Right hindlimb (tissue), 1 donor: ENCODE measurements at regions not wholly inside any gene's neighbourhood (a gene's known extent, or its start where the extent isn't known, plus 50 kb on each side); places are given as distances from the start of the nearest gene placed in this dataset.
"Not testable (repeated sequence)": the region's sequence is repeated elsewhere in the genome, so short reads cannot be mapped to it uniquely, and the experiment has no call there.

Source experiments
- DNase-seq: peaks from one replicate; pipeline ENCODE4 v3.0.0-alpha.2; 2018

GRCh38 chr4:116536024-116536423 is 549.4 kb downstream of the TRAM1L1 start:
- DNase-seq = not testable (repeated sequence)

GRCh38 chr4:116531870-116532269 is 553.5 kb downstream of the TRAM1L1 start:
- DNase-seq = no peak

- DNase-seq = no peak
Measured at GRCh38 chr4:116531026-116531425, 554.4 kb downstream of the TRAM1L1 start.

GRCh38 chr4:116530048-116530447 is 555.3 kb downstream of the TRAM1L1 start:
- DNase-seq = no peak

GRCh38 chr4:116529129-116529528 is 556.2 kb downstream of the TRAM1L1 start:
- no peak for DNase-seq

- no peak for DNase-seq
Measured at GRCh38 chr4:116522922-116523321, 562.5 kb downstream of the TRAM1L1 start.

GRCh38 chr4:116520886-116521285 is 564.5 kb downstream of the TRAM1L1 start:
- DNase-seq = no peak

GRCh38 chr4:116516711-116517110 is 568.7 kb downstream of the TRAM1L1 start:
- no peak for DNase-seq

- no peak for DNase-seq
Measured at GRCh38 chr4:116515959-116516358, 569.4 kb downstream of the TRAM1L1 start.

GRCh38 chr4:116512552-116512951 is 572.8 kb downstream of the TRAM1L1 start:
- no peak for DNase-seq

GRCh38 chr4:116501954-116502353 is 583.4 kb downstream of the TRAM1L1 start:
- no peak for DNase-seq

- no peak for DNase-seq
Measured at GRCh38 chr4:116500225-116500624, 585.2 kb downstream of the TRAM1L1 start.

GRCh38 chr4:116489739-116490138 is 595.6 kb downstream of the TRAM1L1 start:
- no peak for DNase-seq

GRCh38 chr4:116486401-116486800 is 599.0 kb downstream of the TRAM1L1 start:
- DNase-seq = no peak

GRCh38 chr4:116480546-116480945 is 604.8 kb downstream of the TRAM1L1 start:
- DNase-seq = no peak

GRCh38 chr4:116478343-116478742 is 607.0 kb downstream of the TRAM1L1 start:
- DNase-seq = no peak

- DNase-seq = no peak
Measured at GRCh38 chr4:116469582-116469981, 615.8 kb downstream of the TRAM1L1 start.

GRCh38 chr4:116453127-116453526 is 632.2 kb downstream of the TRAM1L1 start:
- DNase-seq = no peak

- DNase-seq = no peak
Measured at GRCh38 chr4:116449764-116450163, 635.6 kb downstream of the TRAM1L1 start.

- no peak for DNase-seq
Measured at GRCh38 chr4:116444117-116444516, 641.3 kb downstream of the TRAM1L1 start.

GRCh38 chr4:116438981-116439729 is 646.2 kb downstream of the TRAM1L1 start:
- no peak for DNase-seq

GRCh38 chr4:116438417-116438816 is 647.0 kb downstream of the TRAM1L1 start:
- no peak for DNase-seq

- DNase-seq = no peak
Measured at GRCh38 chr4:116427666-116428065, 657.7 kb downstream of the TRAM1L1 start.

- DNase-seq = no peak
Measured at GRCh38 chr4:116413222-116413621, 672.2 kb downstream of the TRAM1L1 start.

GRCh38 chr4:116401293-116401692 is 684.1 kb downstream of the TRAM1L1 start:
- DNase-seq = no peak
